K562 (cell line): ENCODE measurements at regions not wholly inside any gene's neighbourhood (a gene's known extent, or its start where the extent isn't known, plus 50 kb on each side); places are given as distances from the start of the nearest gene placed in this dataset.

ENCODE experiments used
- ATAC-seq: fragments of 200-7000 bp; cut with Tn5 transposase; 3 replicates; pipeline ENCODE4 v1.9.1; 2020; ENCODE audit warnings: moderate library complexity
- BruUV-seq: library from RNA; stranded (reverse); fragments of 400-500 nt; replicated peaks from 2 replicates; lab custom pipeline; 2021; lab: Mats Ljungman, UMichigan
- CTCF ChIA-PET: fragments of 300-600 bp; formaldehyde crosslinking; extraction: SDS; loops from one replicate; lab custom pipeline; 2021; ENCODE audit warnings: low intra/inter-chr PET ratio; lab: Yijun Ruan, JAX
- POLR2A ChIA-PET: fragments of 300-600, 350-650 bp; sonication (Branson Sonifier 250); formaldehyde crosslinking; extraction: SDS; loops from one replicate; lab custom pipeline; 2021; ENCODE audit warnings: antibody characterized with exemption, inconsistent platforms; lab: Yijun Ruan, JAX
- DNase-seq, 4 experiments: peaks; one replicate each; pipeline versions ENCODE4 v3.0.0 to v3.0.0-alpha.2; 2011 to 2018; ENCODE audit warnings: low spot score in 3 of 4, mixed read lengths in 3 of 4; ENCODE audit errors: extremely low read depth in 1 of 4
- FAIRE-seq: peaks from 2 replicates; lab custom pipeline; 2011; peaks lifted over from hg19 to GRCh38; lab: Jason Lieb, UNC
- H2AFZ ChIP-seq: 2 replicates; pipeline ENCODE4 v1.6.0; 2011; ENCODE audit warnings: low read depth, low read length, control low read depth, inconsistent platforms
- H3K27ac ChIP-seq: fragments of 200-600 bp; 3 replicates; pipeline ENCODE4 v1.8.0; 2011; ENCODE audit warnings: low read depth, mild to moderate bottlenecking, control low read depth, inconsistent platforms, low read length, moderate library complexity, mixed read lengths; ENCODE audit errors: extremely low read depth
- H3K27me3 ChIP-seq, 2 experiments: fragments of 300-600 bp in 1 of 2; 2 replicates in 1 of 2; 3 replicates in 1 of 2; pipeline versions ENCODE4 v1.6.0 to v1.8.0; 2011; ENCODE audit warnings: inconsistent platforms in 2 of 2, low read length in 2 of 2, mild to moderate bottlenecking in 1 of 2, mixed read lengths in 1 of 2, moderate library complexity in 1 of 2; ENCODE audit not compliant: control insufficient read depth in 2 of 2, insufficient read depth in 2 of 2
- H3K36me3 ChIP-seq: fragments of 300-600 bp; 3 replicates; pipeline ENCODE4 v1.8.0; 2011; ENCODE audit warnings: mild to moderate bottlenecking, low read length, inconsistent platforms; ENCODE audit not compliant: control insufficient read depth, insufficient read depth
- H3K4me1 ChIP-seq, 2 experiments: fragments of 200-600 bp in 1 of 2; replicated peaks in 1 of 2; 2 replicates in 1 of 2; 3 replicates in 1 of 2; pipeline versions ENCODE4 v1.5.1 to v1.8.0; 2011; ENCODE audit warnings: inconsistent platforms in 2 of 2, low read length in 2 of 2, mild to moderate bottlenecking in 1 of 2, mixed read lengths in 1 of 2, moderate library complexity in 1 of 2; ENCODE audit not compliant: control insufficient read depth in 2 of 2, insufficient read depth in 2 of 2
- H3K4me2 ChIP-seq: 2 replicates; pipeline ENCODE4 v1.6.1; 2011; ENCODE audit warnings: low read length, control low read depth, inconsistent platforms, mixed read lengths; ENCODE audit not compliant: insufficient read depth
- H3K4me3 ChIP-seq: fragments of 200-600 bp; sonication (generic), shearing (Covaris generic); 2 replicates; pipeline ENCODE4 v1.5.1; 2016; ENCODE audit warnings: control low read depth, inconsistent platforms
- H3K79me2 ChIP-seq: fragments of 200-600 bp; 3 replicates; pipeline ENCODE4 v1.8.0; 2011; ENCODE audit warnings: low read length, inconsistent platforms; ENCODE audit not compliant: control insufficient read depth, insufficient read depth
- H3K9ac ChIP-seq, 2 experiments: 2 replicates each; pipeline versions ENCODE4 v1.6.0 to v1.6.1; 2011; ENCODE audit warnings: low read depth in 2 of 2, low read length in 2 of 2, control low read depth in 1 of 2, inconsistent platforms in 1 of 2, mild to moderate bottlenecking in 1 of 2, mixed read lengths in 1 of 2; ENCODE audit not compliant: insufficient read depth in 1 of 2
- H3K9me1 ChIP-seq: one replicate; pipeline ENCODE4 v1.6.0; 2011; ENCODE audit warnings: inconsistent platforms, mild to moderate bottlenecking, low read length, moderate library complexity; ENCODE audit not compliant: control insufficient read depth, insufficient read depth
- H3K9me3 ChIP-seq: replicated peaks from 2 replicates; pipeline ENCODE4 v1.5.1; 2011; ENCODE audit warnings: low read depth, low read length, inconsistent platforms; ENCODE audit not compliant: control insufficient read depth, insufficient read depth
- H4K20me1 ChIP-seq: replicated peaks from 2 replicates; pipeline ENCODE4 v1.6.1; 2011; ENCODE audit warnings: low read length, inconsistent platforms, mixed read lengths; ENCODE audit not compliant: control insufficient read depth, insufficient read depth
- CC2D1A ChIP-seq: fragments of 450-650 bp; IDR thresholded peaks from 2 replicates; pipeline ENCODE4 v1.6.1; 2017; ENCODE audit warnings: mild to moderate bottlenecking
- CEBPG ChIP-seq, 3 experiments: fragments of 200-800 bp in 1 of 3; sonication (Bioruptor generic) in 1 of 3; sonication (generic) in 1 of 3; formaldehyde crosslinking in 1 of 3; IDR thresholded peaks in 2 of 3; conservative IDR thresholded peaks in 1 of 3; 2 replicates each; pipeline versions ENCODE4 v1.6.1 to v1.8.0; 2016 to 2022; ENCODE audit warnings: missing compliant biosample characterization in 2 of 3, missing genetic modification characterization in 2 of 3, mild to moderate bottlenecking in 1 of 3, missing genetic modification reagents in 1 of 3
- HMBOX1 ChIP-seq: sonication (generic); IDR thresholded peaks from 2 replicates; pipeline ENCODE4 v1.6.1; 2016
- MAX ChIP-seq: sonication (generic); formaldehyde crosslinking; IDR thresholded peaks from 2 replicates; pipeline ENCODE4 v1.9.0; 2022; ENCODE audit warnings: mild to moderate bottlenecking, missing genetic modification reagents
- NFRKB ChIP-seq: fragments of 450-650 bp; IDR thresholded peaks from 2 replicates; pipeline ENCODE4 v1.6.1; 2016; ENCODE audit warnings: low read depth
- POLR2G ChIP-seq: fragments of 200-400 bp; formaldehyde crosslinking; IDR thresholded peaks from 2 replicates; pipeline ENCODE4 v1.6.1; 2017; ENCODE audit warnings: low read depth, mild to moderate bottlenecking, antibody characterized with exemption, low read length, moderate library complexity
- XRCC3 ChIP-seq: fragments of 450-650 bp; IDR thresholded peaks from 2 replicates; pipeline ENCODE4 v1.6.1; 2017; ENCODE audit warnings: mild to moderate bottlenecking, moderate library complexity
- XRCC5 ChIP-seq: fragments of 200-400 bp; formaldehyde crosslinking; IDR thresholded peaks from 2 replicates; pipeline ENCODE4 v1.6.1; 2017; ENCODE audit warnings: low read depth, mild to moderate bottlenecking, low read length
- ZBTB40 ChIP-seq, 2 experiments: fragments of 450-650 bp in 1 of 2; sonication (generic) in 1 of 2; formaldehyde crosslinking in 1 of 2; IDR thresholded peaks; 2 replicates each; pipeline versions ENCODE4 v1.7.1 to v1.9.0; 2016 to 2022; ENCODE audit warnings: inconsistent platforms in 1 of 2, mild to moderate bottlenecking in 1 of 2, missing genetic modification reagents in 1 of 2
- ZNF140 ChIP-seq: fragments of 250-450 bp; sonication (Bioruptor Pico); IDR thresholded peaks from 2 replicates; pipeline ENCODE4 v1.8.0; 2021; ENCODE audit warnings: moderate library complexity, mild to moderate bottlenecking, inconsistent platforms
- ZNF217 ChIP-seq: sonication (generic); formaldehyde crosslinking; IDR thresholded peaks from 2 replicates; pipeline ENCODE4 v1.8.0; 2022; ENCODE audit warnings: mild to moderate bottlenecking, missing genetic modification reagents
- ZNF354B ChIP-seq: fragments of 250-450 bp; sonication (Bioruptor Pico); IDR thresholded peaks from 2 replicates; pipeline ENCODE4 v1.4.0; 2020
- WGBS: fragments of 100-300 bp; shearing (Covaris generic); methylation state at CpG from one replicate; pipeline ENCODE4 v1.1.6; 2016; ENCODE audit warnings: low coverage, mixed read lengths; ENCODE audit not compliant: insufficient coverage; ENCODE audit errors: missing lambda C conversion rate; 5-methylcytosine and 5-hydroxymethylcytosine counted together
- in situ Hi-C: fragments of 300-500 bp; cut with MboI; formaldehyde crosslinking; loops from 4 replicates; pipeline ENCODE4 v1.15.0; 2018; ENCODE audit warnings: inconsistent platforms, mixed read lengths
- intact Hi-C: fragments of 100-400 bp; cut with micrococcal nuclease; formaldehyde crosslinking; loops from 2 replicates; pipeline ENCODE4 v1.14.2; 2022

GRCh38 chr3:104523136-104523535 is 843.6 kb upstream of the ALCAM start (continued):
- TF ChIP-seq ZNF140 (CRISPR knock-in tag): no peak
- TF ChIP-seq XRCC3: no peak
- no peak for TF ChIP-seq CC2D1A
- no peak for TF ChIP-seq MAX
- no peak for TF ChIP-seq CEBPG (CRISPR knock-in tag; IDR thresholded peaks at IDR 0.05)
- no peak for TF ChIP-seq CEBPG (tag; conservative IDR thresholded peaks at IDR 0.05 in 1 of 2, IDR thresholded peaks at IDR 0.05 in 1 of 2)
- no peak for TF ChIP-seq POLR2G
- no peak for TF ChIP-seq ZNF217 (CRISPR knock-in tag)
- no peak for TF ChIP-seq XRCC5

GRCh38 chr3:104526901-104527401 is 839.8 kb upstream of the ALCAM start:
- no peaks in the 10 kb centered on the region for H3K9me3 ChIP-seq
- H3K4me1 ChIP-seq: no peaks in the 10 kb centered on the region
- 3% methylated on average over 3 of the region's 3 CpGs for WGBS
- H2AFZ ChIP-seq: no peak overlapping the region
- no peak overlapping the region for H3K4me2 ChIP-seq
- in situ Hi-C loops: no loop called here
- DNase-seq: no peak
- no peak overlapping the region for H3K4me3 ChIP-seq
- no peaks in the 10 kb centered on the region for H3K27me3 ChIP-seq
- H3K9ac ChIP-seq: no peak overlapping the region
- ATAC-seq: no peak
- no TSS peak for BruUV-seq
- H3K9me1 ChIP-seq: no peaks in the 10 kb centered on the region
- H3K36me3 ChIP-seq: no peaks in the 10 kb centered on the region
- CTCF ChIA-PET: no interaction called here
- intact Hi-C loops: no loop called here
- no peak for FAIRE-seq
- H4K20me1 ChIP-seq: no peaks in the 10 kb centered on the region
- H3K79me2 ChIP-seq: no peaks in the 10 kb centered on the region
- POLR2A ChIA-PET: no interaction called here
- no peak overlapping the region for H3K27ac ChIP-seq
- TF ChIP-seq HMBOX1: no peak
- TF ChIP-seq NFRKB: no peak
- no peak for TF ChIP-seq ZBTB40 (IDR thresholded peaks at IDR 0.05)
- no peak for TF ChIP-seq ZBTB40 (CRISPR knock-in tag; IDR thresholded peaks at IDR 0.05)
- TF ChIP-seq ZNF354B: no peak
